ENCODE measurements at regions not wholly inside any gene's neighbourhood (a gene's known extent, or its start where the extent isn't known, plus 50 kb on each side); places are given as distances from the start of the nearest gene placed in this dataset.
"Not testable (repeated sequence)": the region's sequence is repeated elsewhere in the genome, so short reads cannot be mapped to it uniquely, and the experiment has no call there.

DNA sequence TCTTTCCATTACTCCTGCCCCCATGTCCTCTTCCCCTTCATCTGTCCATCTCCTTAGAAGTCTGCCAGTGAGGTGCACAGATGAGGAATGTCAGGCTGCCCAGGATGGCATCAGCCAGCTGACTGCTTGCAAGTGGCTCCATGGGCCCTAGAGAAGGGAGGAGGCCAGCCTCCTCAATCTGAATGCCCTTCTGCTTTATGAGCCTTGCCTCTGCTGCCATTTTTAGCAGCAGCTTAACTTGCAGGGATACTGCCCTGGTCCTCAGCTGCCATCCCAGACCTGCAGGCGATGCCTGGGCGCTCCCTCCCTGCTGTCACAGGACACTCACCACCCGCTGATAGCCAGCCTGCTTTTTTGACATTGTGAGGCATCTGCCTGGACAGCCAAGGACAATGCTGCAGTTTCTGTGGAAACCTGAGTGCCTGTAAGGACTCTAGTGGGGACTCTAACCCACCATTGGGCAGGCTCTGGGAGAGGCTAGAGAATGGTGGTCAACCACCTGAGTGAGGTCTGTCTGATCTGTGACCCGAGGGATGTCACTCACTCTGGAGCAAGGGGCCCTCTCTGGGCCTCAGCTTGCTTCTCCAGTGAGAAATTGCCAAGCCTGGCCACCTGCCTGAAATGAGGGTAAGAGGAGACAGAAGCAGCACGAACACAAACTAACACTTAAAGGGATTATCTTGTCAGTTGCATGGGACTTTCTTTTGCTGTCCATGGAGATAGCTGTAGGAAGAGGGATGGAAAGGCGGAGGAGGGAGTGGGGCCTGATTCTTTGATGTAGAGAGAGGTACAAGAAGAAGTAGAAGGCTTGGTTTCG, 185.0 kb downstream of the MIS18A start:
- DNase-seq (ENCODE audit: low read depth), result no peak

DNA sequence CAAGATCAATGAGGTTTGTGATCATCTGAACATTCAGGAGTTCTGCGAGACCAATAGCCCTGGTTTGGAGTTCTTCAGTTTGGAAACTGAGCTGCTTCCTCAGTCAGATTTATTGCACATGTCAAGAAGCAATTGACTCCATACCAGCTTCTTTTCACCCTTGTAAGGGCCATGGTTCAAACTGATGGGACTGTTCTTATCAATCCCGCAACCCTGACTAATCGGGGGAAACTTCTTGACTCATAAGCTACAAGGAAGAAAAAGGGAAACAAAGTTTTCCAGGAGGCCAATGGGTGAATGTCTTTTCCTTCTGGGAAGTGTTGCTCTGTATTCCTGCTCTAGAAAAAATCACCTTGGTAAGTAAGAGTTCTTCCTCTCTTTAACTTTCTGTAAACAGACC, 187.9 kb downstream of the MIS18A start:
- no peak for DNase-seq (ENCODE audit: low read depth)

DNA sequence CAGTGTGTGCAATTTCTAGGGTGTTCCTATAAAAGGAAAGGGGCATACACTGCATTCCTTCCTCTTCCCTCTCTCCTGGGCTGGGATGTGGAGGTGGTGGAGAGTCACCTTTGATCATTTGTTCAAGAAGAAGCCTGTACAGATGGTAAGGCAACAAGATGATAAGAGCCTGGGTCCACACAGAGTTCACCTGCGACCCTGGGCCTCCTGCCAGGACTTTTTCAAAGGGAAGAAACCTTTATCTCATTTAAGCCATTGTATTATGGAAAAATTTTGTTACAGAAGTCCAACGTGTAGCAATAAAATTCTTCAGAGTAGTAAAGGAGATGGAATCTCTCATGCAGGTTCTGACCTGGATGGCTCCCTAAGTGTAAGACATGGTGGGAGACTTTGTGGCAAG, 189.1 kb downstream of the MIS18A start:
- no peak for DNase-seq (ENCODE audit: low read depth)

DNA sequence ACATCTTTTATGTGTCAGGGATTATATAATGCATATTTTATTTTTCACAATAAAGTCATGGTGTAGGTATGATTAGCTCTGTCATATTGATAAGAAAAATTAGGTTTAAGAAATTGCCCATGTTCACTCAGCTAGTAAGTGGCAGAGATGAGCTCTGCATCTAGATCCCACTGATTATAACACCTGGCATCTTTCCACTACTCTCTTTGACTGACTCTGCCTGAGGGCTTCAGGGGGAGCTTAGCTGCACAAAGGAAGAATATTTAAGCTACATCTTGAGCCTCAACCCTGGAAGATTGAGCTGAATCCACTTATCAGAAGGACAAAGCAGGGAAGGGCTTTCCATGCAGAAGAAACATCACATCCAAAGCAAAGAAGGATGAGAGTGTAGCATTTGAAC, 190.4 kb downstream of the MIS18A start:
- no peak for DNase-seq (ENCODE audit: low read depth)

DNA sequence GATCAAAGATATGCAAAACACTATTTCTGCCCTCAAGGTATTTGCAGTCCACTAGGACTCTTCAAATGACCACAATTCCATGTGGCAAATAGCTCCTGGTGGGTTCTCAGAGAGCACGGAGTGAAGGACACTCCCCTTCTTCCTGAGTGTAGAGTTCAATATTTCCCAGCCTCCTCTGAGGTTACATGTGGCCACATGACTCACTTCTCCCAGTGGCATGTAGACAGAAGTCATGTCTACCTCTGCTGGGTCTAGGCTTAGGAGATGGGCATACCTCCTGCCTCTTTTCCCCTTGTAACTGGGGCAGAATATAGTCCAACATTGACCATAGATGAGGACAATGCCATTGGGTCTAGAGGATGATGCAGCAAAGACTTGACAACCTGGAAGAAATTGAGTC, 191.4 kb downstream of the MIS18A start:
- no peak for DNase-seq (ENCODE audit: low read depth)

DNA sequence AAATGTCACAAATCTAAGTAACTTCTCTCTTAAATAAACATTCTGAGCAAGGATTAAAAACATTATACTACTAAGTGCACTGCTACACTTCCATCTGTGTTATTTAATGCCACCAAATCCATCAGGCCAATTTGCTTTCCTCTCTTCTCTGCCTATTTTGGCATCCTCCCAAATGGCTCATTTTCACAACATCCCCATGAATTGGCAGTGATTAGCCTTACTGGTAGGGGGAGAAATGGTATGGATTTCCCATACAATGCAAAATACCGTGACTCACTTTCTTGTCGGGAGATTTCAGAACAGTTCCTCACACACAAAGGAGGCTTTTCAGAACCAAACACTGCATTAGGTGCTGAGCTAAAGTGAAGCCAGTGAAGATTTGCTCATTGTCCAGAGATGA, 195.7 kb downstream of the MIS18A start:
- DNase-seq (ENCODE audit: low read depth), result no peak

DNA sequence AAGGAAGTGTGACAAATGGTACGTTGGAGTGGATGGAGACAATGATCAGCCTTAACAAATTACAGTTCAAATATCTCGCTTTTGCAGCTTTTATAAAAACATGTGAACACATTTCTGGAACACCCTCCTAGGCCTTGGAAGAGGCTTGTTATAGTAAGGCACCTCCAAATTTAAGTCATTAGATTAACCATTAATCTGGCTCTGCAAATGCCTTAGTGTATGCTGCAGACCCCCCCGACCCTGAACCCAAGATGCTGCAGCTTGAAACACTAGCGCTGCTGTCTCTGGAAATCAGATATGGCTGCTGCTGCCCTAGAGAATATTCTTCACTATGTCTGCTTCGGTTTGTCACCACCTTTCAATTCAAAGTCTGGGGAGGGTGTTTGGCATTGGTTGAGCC, 196.4 kb downstream of the MIS18A start:
- DNase-seq (ENCODE audit: low read depth), result no peak

DNA sequence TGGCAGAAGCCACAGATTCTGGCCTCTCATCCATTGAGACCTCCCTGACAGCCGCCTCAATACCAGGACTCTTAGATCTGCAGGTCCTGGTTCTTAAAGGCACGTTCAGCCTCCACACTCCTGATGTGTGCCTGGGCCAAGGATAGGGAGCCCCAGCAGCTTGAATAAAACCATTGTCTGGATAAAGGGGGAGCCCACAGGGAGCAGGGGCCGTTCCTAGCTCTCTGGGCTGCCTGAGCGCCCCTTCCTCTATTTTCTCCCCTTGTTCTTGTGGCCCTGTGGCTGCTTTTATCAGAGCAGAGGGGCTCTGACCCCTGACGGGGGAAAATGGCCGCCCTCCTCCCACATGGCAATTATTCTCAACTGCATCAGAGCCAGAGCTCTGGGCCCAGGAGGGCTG, 200.8 kb downstream of the HUNK start:
- no peak for DNase-seq (ENCODE audit: low read depth)

DNA sequence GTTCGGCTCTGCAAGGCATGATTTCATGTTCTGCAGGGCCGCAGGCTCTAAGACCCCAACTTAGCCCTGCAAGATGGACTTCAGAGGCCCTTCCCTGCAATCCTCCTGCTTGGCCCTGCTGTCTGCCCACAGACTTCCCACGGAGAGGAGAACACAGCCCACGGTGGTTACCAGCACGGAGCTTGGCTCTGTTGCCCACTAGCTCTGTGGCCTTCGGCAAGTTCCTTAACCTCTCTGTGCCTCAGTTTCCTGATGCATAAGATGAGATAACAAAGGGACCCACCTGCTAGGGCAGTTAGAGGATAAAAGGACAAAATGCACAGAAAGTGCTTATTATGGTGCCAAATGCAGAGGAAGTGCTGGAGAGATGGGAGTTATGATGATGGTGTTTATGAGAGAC, 200.4 kb downstream of the HUNK start:
- DNase-seq (ENCODE audit: low read depth), result no peak

DNA sequence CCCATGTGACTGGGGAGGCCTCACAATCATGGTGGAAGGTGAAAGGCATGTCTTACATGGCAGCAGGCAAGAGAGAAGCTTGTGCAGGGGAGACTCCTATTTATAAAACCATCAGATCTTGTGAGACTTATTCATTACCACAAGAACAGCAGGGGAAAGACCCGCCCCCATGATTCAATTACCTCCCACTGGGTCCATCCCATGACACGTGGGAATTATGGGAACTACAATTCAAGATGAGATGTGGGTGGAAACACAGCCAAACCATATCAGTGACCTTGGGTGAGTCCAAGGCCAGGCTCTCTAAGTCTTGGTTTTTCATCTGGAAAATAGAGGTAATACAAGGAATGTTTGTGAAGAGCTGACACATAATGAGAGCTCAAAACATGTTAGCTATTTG, 198.8 kb downstream of the HUNK start:
- not testable (repeated sequence) for DNase-seq (ENCODE audit: low read depth)

DNA sequence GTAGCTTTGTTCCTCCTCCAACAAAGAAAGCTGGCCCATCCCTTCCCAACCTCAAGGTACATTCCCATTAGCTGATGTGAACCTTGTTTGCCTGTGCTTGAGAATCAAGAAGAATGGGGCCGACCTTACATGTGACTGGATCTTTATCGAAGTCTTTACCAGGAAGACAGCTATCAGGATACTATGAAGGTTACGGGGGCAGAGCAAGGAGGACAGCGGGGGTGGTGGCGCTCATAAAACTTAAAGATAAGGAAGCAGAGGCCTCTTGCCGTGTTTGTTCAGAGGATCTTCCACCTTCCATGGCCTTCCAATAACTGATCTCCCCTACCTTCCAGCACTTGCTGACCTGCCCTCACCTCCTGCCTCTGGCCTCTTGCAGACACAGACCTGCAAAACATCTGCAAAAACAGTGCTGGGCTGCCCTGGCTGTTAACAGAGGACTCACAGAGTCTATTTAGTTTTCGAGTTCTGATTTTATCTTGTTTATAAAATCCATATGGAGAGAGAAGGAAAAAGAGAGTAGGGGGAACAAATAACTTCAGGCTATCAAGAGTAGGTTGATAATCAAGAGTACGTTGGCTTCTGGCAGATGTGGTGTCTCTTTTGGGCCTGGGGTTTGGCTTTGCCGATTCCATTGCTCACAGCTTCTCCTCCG, 198.0 kb downstream of the HUNK start:
- DNase-seq (ENCODE audit: low read depth), result no peak

DNA sequence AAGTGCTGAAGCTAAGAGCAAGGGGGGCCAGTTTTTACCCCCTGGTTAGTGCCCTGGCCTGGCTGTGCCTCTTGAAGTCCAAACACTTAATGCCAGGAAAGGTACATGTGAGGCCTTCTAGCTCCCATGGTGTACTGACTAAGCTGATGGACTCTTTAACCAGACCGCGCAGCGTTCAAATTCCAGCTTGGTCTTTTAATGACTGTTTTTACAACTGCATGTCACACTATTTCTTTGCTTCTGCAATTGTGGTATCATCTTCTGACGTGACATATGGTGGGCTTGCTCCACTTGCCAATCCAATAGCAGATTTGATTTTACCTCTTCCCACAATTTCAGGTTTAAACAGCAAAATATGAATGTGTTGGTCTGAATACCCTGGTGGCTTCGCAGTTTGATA, 197.3 kb downstream of the HUNK start:
- no peak for DNase-seq (ENCODE audit: low read depth)

DNA sequence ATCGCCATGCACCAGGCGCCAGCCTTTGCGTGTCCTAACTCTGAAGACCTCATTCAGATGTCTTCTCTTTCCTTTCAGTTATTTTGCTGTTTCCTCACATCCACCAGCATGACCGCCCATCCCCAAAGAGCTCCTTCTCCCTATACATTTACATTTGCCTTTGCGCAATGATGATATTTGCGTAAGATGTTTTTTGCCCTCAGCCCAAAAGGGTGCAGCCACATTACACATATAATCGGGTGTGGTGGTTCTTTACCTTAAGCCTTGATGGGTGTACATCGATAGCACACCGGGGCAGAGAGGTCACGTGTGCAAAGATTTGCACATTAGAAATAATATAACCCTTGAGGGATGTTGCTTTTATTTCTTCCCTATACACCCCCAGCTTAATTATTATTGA, 192.8 kb downstream of the HUNK start:
- DNase-seq (ENCODE audit: low read depth), result no peak

DNA sequence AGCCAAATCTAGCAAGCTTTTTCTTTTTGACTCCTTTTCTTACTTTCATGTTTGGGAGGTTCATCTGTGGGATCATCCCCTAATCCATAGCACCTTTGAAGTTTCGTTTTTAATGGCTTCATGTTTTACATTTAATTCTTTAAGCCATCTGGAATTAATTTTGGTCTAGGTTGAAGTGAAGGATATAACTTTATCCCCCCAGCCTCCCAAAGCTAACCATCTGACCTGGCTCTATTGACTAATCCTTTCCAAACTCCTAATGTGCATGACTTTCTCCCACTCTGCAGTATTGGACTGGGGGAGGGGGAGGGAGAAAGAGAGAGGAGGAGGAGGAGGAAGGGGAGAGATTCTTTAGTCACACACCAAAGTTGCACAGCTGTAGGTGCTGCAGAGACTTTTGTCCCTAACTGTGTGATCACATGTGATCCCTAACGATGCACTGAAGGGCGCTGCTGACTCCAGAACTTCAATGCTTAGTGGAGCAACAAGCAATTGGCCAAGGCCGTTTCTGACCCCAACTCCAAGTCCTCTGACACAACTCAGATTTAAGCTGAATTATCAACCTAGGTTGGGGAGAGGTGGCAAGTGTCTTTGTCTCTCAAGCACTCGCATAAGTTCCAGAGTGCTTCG, 191.6 kb downstream of the HUNK start:
- DNase-seq (ENCODE audit: low read depth), result no peak

DNA sequence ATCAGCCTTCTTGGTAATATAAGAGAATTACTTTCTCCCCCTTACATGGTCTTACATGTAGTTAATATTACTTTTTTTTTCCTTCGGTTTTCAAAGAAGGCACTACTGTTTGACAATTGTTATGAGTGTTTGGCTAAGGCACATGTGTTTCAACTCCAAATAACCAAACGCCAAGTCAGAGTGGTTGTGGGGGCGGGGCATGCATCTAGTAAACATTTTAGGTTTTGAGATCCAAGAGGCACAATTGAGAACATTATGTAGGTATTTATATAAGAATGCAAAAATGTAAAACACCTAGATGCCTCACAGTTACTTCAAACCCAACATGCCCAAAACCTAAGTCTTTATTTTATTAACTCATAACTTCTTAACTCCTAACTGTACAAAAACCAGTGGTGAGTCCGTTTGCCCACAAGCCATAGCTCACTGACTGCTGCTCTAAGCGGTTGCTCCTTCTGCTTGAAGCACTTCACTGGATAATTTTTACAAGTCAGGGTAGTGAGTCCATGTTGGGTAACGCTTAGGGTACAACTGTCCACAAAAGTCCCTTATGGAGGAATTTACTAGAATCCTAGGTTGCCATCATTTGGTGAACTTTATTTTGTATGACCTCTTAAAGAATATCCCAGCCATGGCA, 189.9 kb downstream of the HUNK start:
- DNase-seq (ENCODE audit: low read depth), result no peak

DNA sequence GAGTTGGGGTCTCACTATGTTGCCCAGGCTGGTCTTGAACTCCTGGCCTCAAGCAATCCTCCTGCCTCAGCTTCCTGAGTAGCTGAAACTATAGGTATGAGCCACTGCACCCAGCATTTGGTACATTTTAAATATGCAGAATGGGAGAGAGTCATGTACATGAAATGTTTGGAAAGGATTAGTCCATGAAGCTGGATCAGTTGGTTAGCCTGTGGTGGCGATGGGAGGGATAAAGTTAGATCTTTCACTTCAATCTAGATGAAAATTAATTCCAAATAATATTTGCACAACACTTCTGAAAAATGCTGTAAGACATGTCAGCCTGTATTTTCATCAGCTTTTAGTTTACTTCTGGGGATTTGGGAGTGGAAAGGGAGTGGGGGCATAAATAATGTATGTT, 188.9 kb downstream of the HUNK start:
- no peak for DNase-seq (ENCODE audit: low read depth)

DNA sequence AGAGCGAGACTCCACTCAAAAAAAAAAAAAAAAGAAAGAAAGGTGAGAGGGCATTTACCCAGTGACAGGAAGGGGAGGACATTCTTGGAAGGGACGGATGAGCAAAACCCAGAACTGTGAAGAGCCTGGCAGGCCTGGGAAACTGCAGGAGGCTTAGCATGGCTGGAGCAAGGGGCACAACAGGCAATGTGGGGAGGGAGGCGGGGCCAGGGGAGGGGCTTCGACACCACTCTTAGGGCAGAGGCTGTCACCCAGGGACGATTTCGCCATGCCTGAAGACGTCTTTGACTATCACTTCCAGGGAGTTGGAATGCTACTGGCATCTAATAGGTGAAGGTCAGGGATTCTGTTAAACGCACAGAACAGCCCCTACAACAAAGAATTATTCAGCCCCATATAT, 184.0 kb downstream of the HUNK start:
- DNase-seq (ENCODE audit: low read depth), result no peak

DNA sequence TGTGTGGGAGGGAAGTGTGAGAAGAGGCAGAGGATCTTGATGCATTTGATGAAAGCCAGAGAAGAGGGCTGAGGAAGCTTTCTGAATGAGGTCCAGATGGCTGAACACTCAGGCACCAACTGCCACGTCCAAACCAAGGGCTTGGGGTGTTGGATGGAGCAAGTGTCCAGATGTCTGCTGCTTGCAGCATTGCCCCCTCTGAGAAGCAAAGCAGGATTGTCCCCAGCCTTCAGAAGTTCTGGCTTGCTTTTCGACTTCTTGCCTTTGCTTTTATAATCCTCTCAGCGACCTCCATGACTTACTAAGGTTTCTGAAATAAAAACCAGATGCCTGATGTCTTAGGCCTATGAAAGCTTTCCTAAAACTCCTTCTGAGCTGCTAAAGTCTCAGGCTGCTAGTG, 182.5 kb downstream of the HUNK start:
- DNase-seq (ENCODE audit: low read depth), result no peak

All from ELR (cell line).